ENCODE measurements at regions not wholly inside any gene's neighbourhood (a gene's known extent, or its start where the extent isn't known, plus 50 kb on each side); places are given as distances from the start of the nearest gene placed in this dataset.

GRCh38 chr6:100084316-100084990, 90.4 kb upstream of the MCHR2 start:
- no peak for TF ChIP-seq EZH2 (IDR thresholded peaks at IDR 0.05; ENCODE audit: low read depth)
- TF ChIP-seq, protein P1, sequence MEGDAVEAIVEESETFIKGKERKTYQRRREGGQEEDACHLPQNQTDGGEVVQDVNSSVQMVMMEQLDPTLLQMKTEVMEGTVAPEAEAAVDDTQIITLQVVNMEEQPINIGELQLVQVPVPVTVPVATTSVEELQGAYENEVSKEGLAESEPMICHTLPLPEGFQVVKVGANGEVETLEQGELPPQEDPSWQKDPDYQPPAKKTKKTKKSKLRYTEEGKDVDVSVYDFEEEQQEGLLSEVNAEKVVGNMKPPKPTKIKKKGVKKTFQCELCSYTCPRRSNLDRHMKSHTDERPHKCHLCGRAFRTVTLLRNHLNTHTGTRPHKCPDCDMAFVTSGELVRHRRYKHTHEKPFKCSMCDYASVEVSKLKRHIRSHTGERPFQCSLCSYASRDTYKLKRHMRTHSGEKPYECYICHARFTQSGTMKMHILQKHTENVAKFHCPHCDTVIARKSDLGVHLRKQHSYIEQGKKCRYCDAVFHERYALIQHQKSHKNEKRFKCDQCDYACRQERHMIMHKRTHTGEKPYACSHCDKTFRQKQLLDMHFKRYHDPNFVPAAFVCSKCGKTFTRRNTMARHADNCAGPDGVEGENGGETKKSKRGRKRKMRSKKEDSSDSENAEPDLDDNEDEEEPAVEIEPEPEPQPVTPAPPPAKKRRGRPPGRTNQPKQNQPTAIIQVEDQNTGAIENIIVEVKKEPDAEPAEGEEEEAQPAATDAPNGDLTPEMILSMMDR (conservative IDR thresholded peaks at IDR 0.05), result no peak
